ENCODE measurements at regions not wholly inside any gene's neighbourhood (a gene's known extent, or its start where the extent isn't known, plus 50 kb on each side); places are given as distances from the start of the nearest gene placed in this dataset.

DNA sequence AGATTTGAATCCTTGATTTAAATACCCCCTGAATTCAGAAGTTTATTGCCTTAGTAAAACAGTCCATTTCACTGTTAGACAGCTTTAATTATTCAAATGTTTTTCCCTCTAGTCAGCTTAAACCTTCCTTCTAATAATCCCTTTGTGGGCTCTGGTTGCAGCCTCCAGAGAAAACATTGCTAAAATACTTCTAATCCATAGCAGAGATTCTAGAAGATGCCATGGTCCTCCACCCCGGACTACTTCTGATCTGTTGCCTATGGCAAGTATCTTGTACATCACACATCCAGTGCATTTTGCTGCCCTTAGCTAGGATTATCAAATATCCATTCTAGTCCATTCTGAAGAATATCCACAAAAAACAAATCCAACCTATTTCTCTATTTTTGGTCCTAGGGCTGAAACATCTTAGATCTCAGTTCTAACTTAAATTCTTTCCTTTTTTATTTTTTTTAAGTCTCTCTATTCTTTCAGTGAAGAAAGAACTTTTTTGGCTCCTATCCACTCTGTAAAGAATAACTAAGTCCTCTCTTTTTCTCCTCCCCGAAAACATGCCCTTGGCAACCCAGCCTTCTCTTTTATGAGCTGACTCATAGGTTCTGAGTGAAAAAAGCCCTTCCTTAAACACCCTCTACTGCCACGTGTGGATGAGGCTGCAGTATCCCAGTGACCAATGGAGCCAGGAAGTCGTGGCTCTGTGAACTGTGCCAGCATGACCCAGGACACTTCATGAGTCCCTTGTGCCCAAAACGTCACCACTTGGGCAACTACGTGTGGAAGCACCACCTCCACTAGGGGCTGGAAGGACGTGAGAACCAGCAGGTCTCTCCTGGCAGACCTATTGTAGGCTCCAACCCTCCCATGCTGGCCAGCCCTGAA, 349.8 kb downstream of the TNS1 start:
- DNase-seq (ENCODE audit: low spot score): peak; percentile 54

DNA sequence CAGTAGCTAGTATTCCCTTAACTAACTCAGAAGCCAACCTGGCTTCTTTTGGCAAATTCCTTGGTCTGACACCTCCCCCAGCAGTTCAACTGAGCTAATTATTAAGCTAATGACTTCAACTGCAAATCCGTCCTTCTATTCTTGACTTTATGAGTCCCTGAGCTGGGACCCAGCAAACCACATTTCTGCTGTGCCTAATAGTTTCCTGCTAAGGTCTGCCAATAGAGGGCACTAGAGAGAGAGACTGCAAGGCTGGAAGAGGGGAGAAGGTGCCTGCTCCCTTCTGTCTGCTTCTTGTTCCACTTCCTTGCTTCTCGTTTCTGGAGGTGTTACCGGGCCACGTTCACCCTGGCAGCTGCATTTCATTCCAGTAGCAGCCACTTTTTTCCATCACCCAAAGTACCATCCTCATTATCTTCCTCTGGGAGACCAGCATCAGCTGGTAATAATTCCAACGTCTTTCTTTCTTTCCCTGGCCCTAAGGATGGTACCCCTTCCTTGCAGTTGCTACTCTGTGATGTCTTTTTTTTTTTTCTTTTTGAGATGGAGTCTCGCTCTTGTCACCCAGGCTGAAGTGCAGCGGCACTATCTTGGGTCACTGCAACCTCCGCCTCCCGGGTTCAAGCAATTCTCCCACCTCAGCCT, 352.0 kb downstream of the TNS1 start:
- peak; percentile 60 for DNase-seq (ENCODE audit: low spot score)

DNA sequence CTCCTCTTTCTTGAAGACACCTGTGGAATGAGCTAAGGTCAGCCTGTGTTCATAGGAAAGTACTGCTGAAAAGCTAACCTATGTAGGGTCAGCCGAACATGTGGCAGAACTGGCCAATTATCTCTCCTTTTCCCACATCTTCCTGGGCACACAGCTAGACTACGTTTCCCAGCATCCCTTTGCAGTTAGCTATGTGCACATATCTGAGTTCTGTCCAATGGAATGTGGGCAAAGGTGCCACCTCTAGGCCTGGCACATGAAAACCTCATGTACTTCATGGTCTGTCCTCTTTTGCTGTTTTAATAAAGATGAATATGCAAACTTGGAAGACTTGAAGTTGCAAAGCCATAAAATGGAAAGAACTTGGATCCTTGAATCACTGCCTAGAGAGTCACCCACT, 352.6 kb downstream of the TNS1 start:
- DNase-seq (ENCODE audit: low spot score): no peak

DNA sequence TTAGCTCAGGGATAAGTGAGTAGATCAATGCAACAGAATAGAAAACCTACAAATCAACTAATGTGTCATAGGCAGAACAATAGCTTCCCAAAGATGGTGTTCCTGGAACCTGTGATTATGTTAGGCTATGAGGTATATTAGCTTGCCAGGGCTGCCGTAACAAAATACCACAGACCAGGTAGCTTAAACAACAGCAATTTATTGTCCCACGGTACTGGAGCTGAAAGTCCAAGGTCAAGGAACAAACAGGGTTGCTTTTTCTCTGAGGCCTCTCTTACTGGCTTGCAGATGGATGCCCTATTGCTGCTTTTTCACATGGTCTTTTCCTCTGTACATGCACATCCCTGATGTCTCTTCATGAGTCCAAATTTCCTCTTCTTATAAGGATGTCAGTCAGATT, 354.9 kb downstream of the TNS1 start:
- no peak for DNase-seq (ENCODE audit: low spot score)

DNA sequence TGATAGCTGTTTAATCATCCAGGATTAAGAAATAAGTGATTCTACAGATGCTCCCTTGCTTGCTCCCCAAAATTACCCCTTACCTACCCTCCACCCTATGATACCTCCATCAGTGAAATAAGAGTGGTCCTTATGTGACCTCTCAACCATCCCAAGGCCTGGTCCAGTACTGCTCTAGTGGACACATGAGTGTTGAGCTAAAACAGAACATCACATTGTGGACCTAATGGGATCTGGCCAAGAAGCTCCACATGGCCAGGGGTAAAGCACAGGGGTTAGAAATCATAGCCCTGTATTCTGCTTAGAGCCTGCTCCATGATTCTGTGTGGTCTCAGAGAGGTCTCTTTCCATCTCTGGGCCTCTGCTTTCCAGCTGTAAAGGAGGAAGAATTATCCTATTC, 355.6 kb downstream of the TNS1 start:
- DNase-seq (ENCODE audit: low spot score): no peak

DNA sequence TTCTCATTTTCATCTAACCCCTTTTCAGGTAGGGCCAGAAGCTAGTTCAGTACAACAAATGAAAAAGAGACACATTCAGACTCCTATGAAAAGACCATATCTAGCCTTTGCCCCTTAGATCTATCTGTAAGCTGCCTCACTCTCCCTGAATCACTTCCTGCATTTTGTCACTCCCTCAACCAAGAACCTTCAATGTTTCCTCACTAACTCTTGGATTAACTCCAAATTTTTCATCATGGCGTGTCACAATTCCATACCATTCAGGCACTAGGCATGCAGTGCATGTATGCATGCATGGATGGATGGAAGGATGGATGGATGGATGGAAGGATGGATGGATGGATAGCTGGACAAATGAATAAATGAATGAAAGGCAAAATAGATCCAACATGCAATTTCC, 356.9 kb downstream of the TNS1 start:
- DNase-seq (ENCODE audit: low spot score): peak; percentile 23

DNA sequence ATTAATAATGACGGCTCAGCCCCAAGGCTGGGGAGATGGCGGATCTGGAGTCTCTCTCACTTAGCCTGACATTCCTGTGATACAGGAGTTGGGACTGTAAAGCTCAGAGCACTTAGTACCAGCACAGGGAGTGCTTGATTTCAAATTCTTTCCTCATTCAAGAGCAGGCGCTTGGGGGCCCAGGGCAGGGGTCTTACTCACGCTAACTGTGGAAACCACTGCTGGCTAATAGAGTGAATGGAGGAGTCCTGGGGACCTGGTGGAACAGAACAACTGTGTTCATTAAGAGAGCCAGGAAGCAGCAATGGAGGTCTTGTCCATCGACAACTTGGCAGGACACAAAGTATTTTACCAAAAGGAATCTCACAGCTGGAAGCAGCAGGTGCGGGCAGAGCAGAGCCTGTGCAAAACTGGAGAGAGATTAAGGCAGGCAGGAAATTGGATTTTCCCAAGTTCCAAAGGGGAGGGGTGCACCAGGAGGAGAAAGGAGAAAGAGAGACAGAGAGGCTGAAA, 358.9 kb downstream of the TNS1 start:
- no peak for DNase-seq (ENCODE audit: low spot score)

DNA sequence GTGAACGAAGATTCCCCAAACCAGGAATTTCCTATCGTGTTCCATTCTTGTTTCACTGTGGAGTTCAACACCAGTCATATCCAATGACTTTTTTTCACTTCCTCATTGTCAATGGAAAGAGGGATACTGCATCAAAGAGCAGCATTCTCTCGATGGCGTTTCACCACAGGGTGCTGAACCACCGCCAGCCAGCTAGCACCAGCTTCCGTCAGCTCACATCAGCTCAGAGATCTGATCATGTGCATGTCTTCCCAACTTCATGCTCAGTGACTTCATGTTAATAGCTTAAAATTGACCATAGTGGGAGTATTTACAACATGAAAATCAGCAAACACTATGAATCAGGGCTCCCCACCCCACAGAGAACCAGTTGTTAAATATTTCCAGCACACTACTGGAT, 359.9 kb downstream of the TNS1 start:
- DNase-seq (ENCODE audit: low spot score): no peak

DNA sequence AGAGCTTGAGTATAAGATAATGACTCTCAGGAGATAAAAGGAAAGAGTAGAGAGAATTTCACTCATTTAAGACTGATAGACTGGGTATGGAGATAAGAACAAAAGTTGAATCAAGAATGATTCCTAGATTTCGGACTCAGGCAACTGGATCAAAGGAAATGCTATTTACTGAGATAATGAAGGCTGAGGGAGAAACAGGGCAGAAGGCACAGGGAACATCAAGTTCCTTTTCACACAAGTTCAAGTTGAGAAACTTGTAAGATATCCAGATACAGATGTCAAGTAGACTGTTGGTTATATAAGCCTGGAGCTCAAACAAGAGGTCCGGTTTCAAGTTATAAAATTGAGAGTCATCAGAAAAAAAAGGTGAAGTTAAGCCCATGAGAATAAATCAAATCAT, 360.8 kb downstream of the TNS1 start:
- DNase-seq (ENCODE audit: low spot score): no peak

DNA sequence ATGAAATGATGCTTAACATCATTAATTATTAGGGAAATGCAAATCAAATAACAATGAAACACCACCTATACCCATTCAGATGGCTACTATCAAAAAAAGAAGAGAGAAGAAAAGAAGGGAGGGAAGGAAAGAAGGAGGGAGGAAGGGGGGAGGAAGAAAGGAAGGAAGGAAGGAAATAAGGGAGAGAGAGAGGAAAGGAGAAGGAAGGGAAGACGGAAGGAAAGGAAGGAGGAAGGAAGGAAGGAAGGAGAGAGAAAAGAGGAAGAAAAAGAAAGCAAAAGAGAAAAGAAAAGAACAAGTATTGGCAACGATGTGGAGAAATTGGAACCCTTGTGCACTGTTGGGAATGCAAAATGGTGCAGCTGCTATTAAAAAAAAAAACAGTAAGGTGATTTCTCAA, 363.3 kb downstream of the TNS1 start:
- no peak for DNase-seq (ENCODE audit: low spot score)

DNA sequence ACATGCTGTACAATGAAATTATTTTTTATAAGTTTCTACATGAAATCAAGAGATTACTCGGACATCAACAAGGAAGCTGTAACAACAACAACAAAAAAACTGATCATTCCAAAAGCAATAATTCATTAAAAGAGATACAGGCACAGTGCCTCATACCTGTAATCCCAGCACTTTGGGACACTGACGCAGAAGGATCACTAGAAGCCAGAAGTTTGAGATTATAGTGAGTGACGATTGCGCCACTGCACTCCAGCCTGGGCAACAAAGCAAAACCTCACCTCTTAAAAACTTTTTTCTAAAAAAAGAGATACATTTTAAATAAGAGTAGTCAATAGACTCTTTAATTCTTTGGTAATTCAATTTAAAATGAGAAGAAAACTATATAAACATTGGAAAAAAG, 364.3 kb downstream of the TNS1 start:
- no peak for DNase-seq (ENCODE audit: low spot score)

DNA sequence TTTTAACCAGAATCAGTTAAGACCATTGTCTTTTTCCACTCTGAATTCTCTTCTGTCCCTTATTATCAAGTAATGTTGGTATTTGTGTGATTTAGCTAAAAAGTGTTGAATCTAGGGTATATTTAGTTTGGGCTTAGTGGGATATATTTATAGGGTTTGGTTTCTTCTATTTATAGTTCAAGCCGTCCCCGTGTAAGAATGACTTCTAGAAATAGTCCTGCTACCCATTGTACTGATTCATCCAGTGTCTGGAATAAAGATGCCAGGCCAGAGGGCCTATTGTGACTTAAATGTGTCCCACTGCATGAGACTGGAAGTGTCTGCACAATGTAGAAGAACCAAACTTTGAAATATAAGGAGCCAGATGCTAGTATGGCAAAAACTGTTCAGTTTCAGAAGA, 364.8 kb downstream of the TNS1 start:
- no peak for DNase-seq (ENCODE audit: low spot score)

DNA sequence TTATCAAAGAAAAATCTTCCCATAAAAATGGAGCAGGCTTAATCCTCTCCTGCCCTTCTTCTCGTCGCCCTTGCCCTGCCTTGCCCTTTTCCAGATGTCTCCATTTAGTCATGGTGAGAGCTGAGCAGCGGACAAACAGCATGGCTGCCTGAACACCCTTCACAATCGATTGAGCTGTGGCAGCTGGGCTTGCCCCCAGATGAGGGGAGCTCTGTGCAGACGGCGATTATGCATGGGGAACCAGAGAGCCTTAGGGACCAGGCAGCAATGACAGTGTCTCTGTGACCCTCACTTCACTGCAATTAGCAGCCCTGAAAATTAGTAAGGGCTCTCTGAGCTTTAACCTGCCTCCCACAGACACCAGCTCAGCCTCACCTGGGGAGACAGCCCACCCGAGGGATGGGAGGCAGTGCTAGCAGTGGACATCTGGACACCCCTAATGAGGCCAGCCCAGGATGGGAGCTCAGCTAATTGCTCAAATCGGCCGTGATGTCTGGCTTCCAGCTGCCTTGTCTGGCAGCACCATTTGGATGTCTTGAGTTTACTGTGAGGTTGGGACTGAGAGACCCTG, 365.7 kb downstream of the TNS1 start:
- DNase-seq (ENCODE audit: low spot score): no peak

DNA sequence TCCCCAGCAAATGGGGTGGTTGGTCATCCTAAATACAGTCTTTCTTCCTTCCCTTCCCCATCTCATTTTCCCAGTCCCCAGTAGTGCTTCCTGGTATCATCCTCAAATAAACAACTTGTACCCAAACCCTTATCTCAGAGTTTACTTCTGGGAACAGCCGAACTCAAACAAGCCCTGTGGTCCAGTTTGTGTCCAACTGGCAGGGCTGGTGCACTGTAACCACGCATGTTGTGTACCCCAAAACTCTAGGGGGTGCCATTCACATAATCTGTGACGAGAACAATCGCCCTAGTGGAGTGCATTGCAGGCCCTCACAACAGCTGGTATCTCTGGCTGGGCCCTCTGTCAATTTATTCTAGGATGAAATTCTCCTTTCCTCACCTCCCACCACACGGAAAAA, 366.2 kb downstream of the TNS1 start:
- no peak for DNase-seq (ENCODE audit: low spot score)

DNA sequence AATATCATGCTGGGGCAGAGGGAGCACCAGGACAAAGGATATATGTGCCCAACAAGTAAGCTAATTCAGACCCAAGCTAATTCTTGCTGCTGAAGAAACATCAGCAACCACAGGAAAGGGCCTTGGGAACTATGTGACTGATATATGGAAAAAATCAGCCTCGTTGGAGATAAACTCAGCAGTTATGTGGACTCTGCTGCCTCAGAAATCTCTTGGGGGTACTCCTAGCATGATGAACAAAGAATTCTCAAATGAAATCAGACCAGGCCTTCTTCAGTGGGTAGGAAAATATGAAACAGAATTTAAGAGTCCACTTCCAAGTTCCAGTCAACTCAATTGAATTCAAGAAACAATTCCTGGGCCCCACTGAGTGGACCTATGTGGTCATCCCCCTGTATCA, 367.9 kb downstream of the TNS1 start:
- DNase-seq (ENCODE audit: low spot score): no peak

DNA sequence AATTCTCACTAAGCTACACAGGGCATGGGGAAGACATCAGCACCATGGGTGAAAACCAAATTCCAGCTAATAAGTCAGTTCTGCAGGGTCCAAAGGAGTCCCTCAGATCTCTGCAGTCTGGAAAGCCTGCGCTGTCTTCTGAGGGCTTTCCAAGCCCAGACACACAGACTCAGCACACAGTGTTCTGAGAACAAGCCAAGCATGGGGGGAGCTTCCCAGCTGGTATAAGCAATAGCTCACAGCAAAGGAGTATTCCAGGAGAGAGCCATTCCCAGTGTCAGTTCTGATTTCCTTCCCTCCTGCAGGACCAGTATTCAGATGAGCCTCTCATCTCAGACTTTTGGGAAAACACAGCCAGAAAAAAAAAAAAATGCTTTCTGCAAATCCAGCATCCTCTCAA, 370.8 kb downstream of the TNS1 start:
- DNase-seq (ENCODE audit: low spot score): no peak

DNA sequence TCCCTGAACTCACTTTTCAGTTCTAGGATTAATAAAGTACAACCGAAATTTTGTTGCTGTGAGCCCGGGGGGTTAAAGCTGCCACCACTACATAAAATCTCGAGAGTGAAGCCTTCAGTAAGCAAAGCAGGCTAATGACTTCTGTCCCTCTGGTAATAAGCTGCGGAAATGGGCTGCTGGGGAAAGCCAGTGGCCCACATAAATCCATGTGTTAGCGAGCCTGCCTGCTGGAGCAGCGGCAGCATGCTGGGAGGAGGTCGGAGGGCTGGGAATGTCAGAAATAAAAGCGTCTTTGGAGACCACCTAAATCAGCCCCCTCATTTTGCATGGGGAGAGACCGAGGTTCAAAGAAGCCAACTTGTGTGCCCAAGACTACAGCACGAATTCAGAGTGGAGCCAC, 371.7 kb downstream of the TNS1 start:
- no peak for DNase-seq (ENCODE audit: low spot score)

DNA sequence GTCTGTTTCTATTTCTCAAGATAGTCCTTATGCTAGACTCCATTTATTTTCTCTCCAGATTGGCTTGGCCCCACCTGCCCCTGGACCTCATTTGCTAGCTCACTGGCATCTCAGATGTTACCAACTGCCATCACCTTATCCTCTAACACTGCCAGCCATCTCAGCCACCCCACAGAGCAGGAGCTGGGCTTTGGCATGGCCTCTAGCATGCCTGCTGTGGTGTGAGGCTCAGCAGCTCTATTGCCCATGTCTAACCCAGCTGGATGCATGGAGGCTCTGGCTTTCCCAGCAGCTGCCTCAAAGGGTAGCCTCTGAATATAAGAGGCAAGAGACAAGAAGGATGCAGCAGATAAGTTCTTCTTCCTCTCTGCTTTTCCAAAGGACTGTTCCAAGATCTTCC, 373.4 kb downstream of the TNS1 start:
- DNase-seq (ENCODE audit: low spot score): no peak

DNA sequence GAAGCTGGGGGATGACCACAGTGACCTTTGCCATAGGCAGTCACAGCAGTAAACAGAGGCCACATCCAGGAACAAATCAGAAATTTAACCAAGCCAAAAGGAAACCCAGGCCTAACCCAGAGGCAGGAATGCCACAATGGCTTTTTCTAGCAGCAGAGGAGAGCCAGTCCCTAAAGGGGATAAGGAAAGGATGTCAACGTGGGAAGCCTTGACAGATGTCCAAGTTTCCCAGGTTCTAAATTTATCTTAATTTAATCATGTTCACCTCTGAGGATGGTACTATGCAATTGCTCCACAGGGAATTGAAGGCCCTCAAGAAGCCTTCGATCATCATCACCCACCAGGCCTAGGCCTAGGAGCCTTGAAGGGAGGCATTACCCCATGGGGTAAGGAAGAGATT, 374.7 kb downstream of the TNS1 start:
- no peak for DNase-seq (ENCODE audit: low spot score)

DNA sequence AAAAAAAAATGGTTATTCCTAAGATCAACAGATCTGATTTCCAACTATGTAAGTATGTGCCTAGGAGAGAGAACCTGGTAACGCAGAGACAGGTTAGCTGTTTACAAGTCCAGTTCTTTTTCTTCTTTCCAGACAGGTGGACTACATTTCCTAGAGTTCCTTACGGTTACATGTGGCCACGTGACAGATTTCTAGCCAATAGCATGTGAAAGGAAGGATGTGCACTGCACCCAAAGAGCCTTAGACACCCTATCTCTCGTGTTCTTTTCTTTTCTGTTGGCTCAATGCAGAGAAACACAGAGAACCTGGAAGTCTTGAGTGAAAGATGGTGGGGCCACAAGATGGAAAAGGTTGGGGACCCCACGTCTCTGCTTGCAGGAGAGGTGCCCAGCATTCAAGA, 375.9 kb downstream of the TNS1 start:
- no peak for DNase-seq (ENCODE audit: low spot score)

DNA sequence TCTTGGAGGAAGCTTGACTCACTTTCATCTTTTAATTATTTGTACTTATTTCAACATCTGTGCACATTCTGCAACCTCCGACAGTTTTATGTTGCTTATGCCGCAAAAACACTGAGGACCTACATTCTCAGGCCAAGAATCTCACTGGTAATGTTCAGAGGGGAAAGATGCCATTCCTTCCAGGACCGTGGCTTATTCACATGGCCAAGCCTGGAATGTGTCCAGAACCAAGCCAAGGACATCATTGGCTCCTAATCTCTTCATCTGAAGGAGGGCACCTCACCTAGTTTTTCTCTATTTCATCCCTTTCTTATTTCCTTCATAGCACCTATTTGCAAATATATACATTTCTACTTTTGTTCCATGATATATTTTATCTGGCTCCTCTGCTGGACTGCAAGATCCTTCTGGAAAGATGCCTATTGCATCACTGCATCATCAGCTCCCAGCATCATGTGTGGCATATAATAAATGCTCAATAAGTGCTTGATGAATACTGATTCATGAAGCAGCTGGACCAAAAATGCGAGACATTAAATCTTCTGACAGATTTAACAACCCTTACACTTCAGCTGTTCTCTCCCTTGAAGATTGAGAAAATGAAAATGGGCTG, 377.1 kb downstream of the TNS1 start:
- DNase-seq (ENCODE audit: low spot score): no peak

DNA sequence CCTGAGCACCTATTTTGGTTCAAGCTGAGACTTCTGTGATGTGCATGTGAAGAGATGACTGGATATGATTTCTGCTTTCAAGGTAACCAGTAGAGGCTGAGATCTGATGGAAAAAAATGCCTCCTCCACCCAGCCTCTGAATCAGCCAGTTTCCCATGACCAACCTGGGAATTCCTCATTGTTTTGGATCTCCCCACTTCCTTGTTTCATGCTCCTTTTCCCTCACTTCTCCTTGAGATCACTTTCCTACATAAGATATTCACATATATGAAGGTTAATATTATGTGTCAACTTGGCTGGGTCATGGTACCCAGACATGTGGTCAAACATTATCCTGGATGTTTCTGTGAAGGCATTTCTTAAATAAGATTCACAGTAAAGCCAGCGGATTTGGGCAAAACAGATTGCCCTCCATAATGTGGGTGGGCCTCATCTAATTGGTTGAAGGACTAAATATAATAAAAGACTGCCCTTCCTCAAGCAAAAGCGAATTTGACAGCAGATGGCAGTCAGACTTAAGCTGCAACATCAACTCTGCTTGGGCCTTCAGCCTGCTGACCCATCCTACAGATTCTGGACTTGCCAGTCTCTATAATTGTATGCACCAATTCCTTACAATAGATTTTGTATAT, 379.4 kb downstream of the TNS1 start:
- DNase-seq (ENCODE audit: low spot score): no peak

Data from kidney capillary endothelial cell (primary cell).